Neuronal stem cell (in vitro differentiated cells): ENCODE measurements at regions not wholly inside any gene's neighbourhood (a gene's known extent, or its start where the extent isn't known, plus 50 kb on each side); places are given as distances from the start of the nearest gene placed in this dataset.
"Not testable (repeated sequence)": the region's sequence is repeated elsewhere in the genome, so short reads cannot be mapped to it uniquely, and the experiment has no call there.

Experiments
- DNase-seq: peaks from one replicate; pipeline ENCODE4 v3.0.0-alpha.2; 2013; ENCODE audit warnings: low spot score
- H2AFZ ChIP-seq: one replicate; pipeline ENCODE4 v1.6.1; 2013; ENCODE audit warnings: mild to moderate bottlenecking, low read length, inconsistent platforms
- H2AK5ac ChIP-seq: 2 replicates; pipeline ENCODE4 v1.6.1; 2013; ENCODE audit warnings: low read depth, mild to moderate bottlenecking, inconsistent platforms, low read length, moderate library complexity, mixed read lengths
- H2BK120ac ChIP-seq: 2 replicates; pipeline ENCODE4 v1.6.1; 2013; ENCODE audit warnings: low read depth, mild to moderate bottlenecking, inconsistent platforms, low read length, moderate library complexity, mixed read lengths
- H2BK12ac ChIP-seq: one replicate; pipeline ENCODE4 v1.6.1; 2013; ENCODE audit warnings: low read length, inconsistent platforms
- H2BK15ac ChIP-seq: 2 replicates; pipeline ENCODE4 v1.6.1; 2013; ENCODE audit warnings: mild to moderate bottlenecking, low read length, inconsistent platforms, mixed read lengths
- H2BK5ac ChIP-seq: one replicate; pipeline ENCODE4 v1.6.1; 2013; ENCODE audit warnings: inconsistent platforms, mild to moderate bottlenecking, low read length, moderate library complexity
- H3K14ac ChIP-seq: one replicate; pipeline ENCODE4 v1.6.1; 2013; ENCODE audit warnings: low read length, inconsistent platforms
- H3K18ac ChIP-seq: 2 replicates; pipeline ENCODE4 v1.6.1; 2013; ENCODE audit warnings: low read length, inconsistent platforms
- H3K23ac ChIP-seq: 2 replicates; pipeline ENCODE4 v1.6.1; 2013; ENCODE audit warnings: low read depth, mild to moderate bottlenecking, mixed read lengths, low read length, inconsistent platforms; ENCODE audit not compliant: poor library complexity
- H3K27ac ChIP-seq: replicated peaks from 3 replicates; pipeline ENCODE4 v1.5.1; 2013; ENCODE audit warnings: low read length, inconsistent platforms
- H3K27me3 ChIP-seq, 3 experiments: 2 replicates each; pipeline ENCODE4 v1.6.1; 2013; ENCODE audit warnings: low read length in 3 of 3, mild to moderate bottlenecking in 2 of 3, inconsistent platforms in 1 of 3, low read depth in 1 of 3, mixed read lengths in 1 of 3, moderate library complexity in 1 of 3; ENCODE audit not compliant: control insufficient read depth in 3 of 3, insufficient read depth in 3 of 3
- H3K36me3 ChIP-seq, 2 donors: replicated peaks in 1 of 2; 2 replicates each; pipeline ENCODE4 v1.6.1; 2013; ENCODE audit warnings: low read length in 2 of 2; ENCODE audit not compliant: control insufficient read depth in 2 of 2, insufficient read depth in 2 of 2
- H3K4ac ChIP-seq: 2 replicates; pipeline ENCODE4 v1.6.1; 2013; ENCODE audit warnings: inconsistent platforms, mild to moderate bottlenecking, low read length, moderate library complexity
- H3K4me1 ChIP-seq, 2 donors: 1 replicate in 1 of 2; 2 replicates in 1 of 2; pipeline ENCODE4 v1.6.1; 2013; ENCODE audit warnings: low read length in 2 of 2, low read depth in 1 of 2; ENCODE audit not compliant: control insufficient read depth in 2 of 2, insufficient read depth in 1 of 2
- H3K4me2 ChIP-seq: one replicate; pipeline ENCODE4 v1.6.1; 2013; ENCODE audit warnings: mild to moderate bottlenecking, low read length, inconsistent platforms; ENCODE audit not compliant: insufficient read depth, poor library complexity, severe bottlenecking
- H3K4me3 ChIP-seq, 2 donors: 2 replicates each; pipeline ENCODE4 v1.5.1; 2013; ENCODE audit warnings: low read length in 2 of 2, mild to moderate bottlenecking in 2 of 2, inconsistent platforms in 1 of 2, moderate library complexity in 1 of 2
- H3K79me1 ChIP-seq: one replicate; pipeline ENCODE4 v1.6.1; 2013; ENCODE audit warnings: low read depth, mild to moderate bottlenecking, inconsistent platforms, low read length, moderate library complexity
- H3K9ac ChIP-seq: one replicate; pipeline ENCODE4 v1.6.1; 2013; ENCODE audit warnings: mild to moderate bottlenecking, low read depth, low read length, inconsistent platforms; ENCODE audit not compliant: poor library complexity
- H3K9me3 ChIP-seq, 2 donors: replicated peaks in 1 of 2; 2 replicates each; pipeline versions ENCODE3 to v1.6.1; 2013; ENCODE audit warnings: low read length in 2 of 2, mild to moderate bottlenecking in 2 of 2, inconsistent platforms in 1 of 2, low read depth in 1 of 2, mixed read lengths in 1 of 2, moderate library complexity in 1 of 2; ENCODE audit not compliant: control insufficient read depth in 2 of 2, insufficient read depth in 1 of 2
- H4K8ac ChIP-seq: one replicate; pipeline ENCODE4 v1.6.1; 2013; ENCODE audit warnings: low read depth, mild to moderate bottlenecking, inconsistent platforms, low read length, moderate library complexity
- H4K91ac ChIP-seq: one replicate; pipeline ENCODE4 v1.6.1; 2013; ENCODE audit warnings: low read length, low read depth, mild to moderate bottlenecking, inconsistent platforms; ENCODE audit not compliant: poor library complexity
- WGBS, 2 donors: extraction: QIAGEN DNeasy Blood & Tissue Kit; methylation state at CpG; one replicate each; pipeline ENCODE4 v1.1.7; 2013; ENCODE audit warnings: missing lambda C conversion rate in 2 of 2, mixed read lengths in 1 of 2; ENCODE audit not compliant: insufficient read length in 2 of 2, insufficient replicate concordance in 1 of 2; ENCODE audit errors: extremely low coverage in 2 of 2; 5-methylcytosine and 5-hydroxymethylcytosine counted together

- Histone ChIP-seq H4K8ac (no peak overlapping the region), H3K14ac (no peak overlapping the region), H2BK12ac (no peak overlapping the region), H2AK5ac (no peak overlapping the region), H3K23ac (no peak overlapping the region), H3K18ac (no peak overlapping the region), H3K36me3 (no peaks in the 10 kb centered on the region), H3K79me1 (no peaks in the 10 kb centered on the region), H2AFZ (no peak overlapping the region), H3K4me2 (no peak overlapping the region), H4K91ac (no peak overlapping the region), H3K4me1 (no peaks in the 10 kb centered on the region), H3K4ac (no peak overlapping the region), H2BK120ac (no peak overlapping the region), H3K9ac (no peak overlapping the region), H2BK5ac (no peak overlapping the region), H3K27me3 (no peaks in the 10 kb centered on the region), H3K9me3 (no peaks in the 10 kb centered on the region), H3K4me3 (no peak overlapping the region), H3K27ac (no peak overlapping the region), H2BK15ac (no peak overlapping the region)
- WGBS, 2 donors = no CpG with 5 or more reads among the region's 6 CpGs
- DNase-seq = no peak
Observed at GRCh38 chr16:25370541-25370940, 112.9 kb upstream of the ZKSCAN2 start.

GRCh38 chr16:25367773-25368524, 110.3 kb upstream of the ZKSCAN2 start:
- no peaks in the 10 kb centered on the region for H3K27me3 ChIP-seq
- H3K14ac ChIP-seq = no peak overlapping the region
- no peak overlapping the region for H2AFZ ChIP-seq
- H3K4ac ChIP-seq = no peak overlapping the region
- H2BK5ac ChIP-seq = no peak overlapping the region
- H3K4me1 ChIP-seq = no peaks in the 10 kb centered on the region
- no peak overlapping the region for H4K91ac ChIP-seq
- no peak overlapping the region for H3K18ac ChIP-seq
- no peak for DNase-seq
- no peak overlapping the region for H4K8ac ChIP-seq
- H3K23ac ChIP-seq = no peak overlapping the region
- H3K4me3 ChIP-seq = no peak overlapping the region
- no CpG with 5 or more reads among the region's 8 CpGs for WGBS, 2 donors
- H2BK12ac ChIP-seq = no peak overlapping the region
- no peak overlapping the region for H2AK5ac ChIP-seq
- H3K27ac ChIP-seq = no peak overlapping the region
- no peak overlapping the region for H3K4me2 ChIP-seq
- H2BK120ac ChIP-seq = no peak overlapping the region
- no peaks in the 10 kb centered on the region for H3K9me3 ChIP-seq
- H3K36me3 ChIP-seq = no peaks in the 10 kb centered on the region
- no peak overlapping the region for H3K9ac ChIP-seq
- no peaks in the 10 kb centered on the region for H3K79me1 ChIP-seq
- no peak overlapping the region for H2BK15ac ChIP-seq

GRCh38 chr16:25366078-25366477, 108.4 kb upstream of the ZKSCAN2 start:
- no peak overlapping the region for H3K9ac ChIP-seq
- no peak overlapping the region for H4K8ac ChIP-seq
- H3K4ac ChIP-seq = no peak overlapping the region
- H3K14ac ChIP-seq = no peak overlapping the region
- no peaks in the 10 kb centered on the region for H3K4me1 ChIP-seq
- H3K9me3 ChIP-seq = no peaks in the 10 kb centered on the region
- H2BK12ac ChIP-seq = no peak overlapping the region
- H3K23ac ChIP-seq = no peak overlapping the region
- no peak overlapping the region for H3K18ac ChIP-seq
- no peak overlapping the region for H2BK15ac ChIP-seq
- H2AK5ac ChIP-seq = no peak overlapping the region
- H3K4me3 ChIP-seq = no peak overlapping the region
- H3K4me2 ChIP-seq = no peak overlapping the region
- H4K91ac ChIP-seq = no peak overlapping the region
- H3K27ac ChIP-seq = no peak overlapping the region
- no peaks in the 10 kb centered on the region for H3K36me3 ChIP-seq
- no peaks in the 10 kb centered on the region for H3K27me3 ChIP-seq
- no peak for DNase-seq
- no peak overlapping the region for H2BK120ac ChIP-seq
- WGBS, 2 donors = no CpG with 5 or more reads among the region's 2 CpGs
- H2BK5ac ChIP-seq = no peak overlapping the region
- H2AFZ ChIP-seq = no peak overlapping the region
- H3K79me1 ChIP-seq = no peaks in the 10 kb centered on the region

- not testable (repeated sequence) for H3K4me3 ChIP-seq, H3K27me3 ChIP-seq, H3K4me1 ChIP-seq, H2AK5ac ChIP-seq, H3K4me2 ChIP-seq, H3K36me3 ChIP-seq, H2AFZ ChIP-seq, H2BK15ac ChIP-seq, H3K14ac ChIP-seq, H3K23ac ChIP-seq, H4K8ac ChIP-seq, H3K27ac ChIP-seq, H2BK5ac ChIP-seq, H3K9ac ChIP-seq, H4K91ac ChIP-seq, H3K4ac ChIP-seq, DNase-seq, H2BK120ac ChIP-seq, H3K9me3 ChIP-seq, H3K79me1 ChIP-seq, H2BK12ac ChIP-seq, H3K18ac ChIP-seq
- WGBS, 2 donors = no CpG with 5 or more reads among the region's 8 CpGs
Observed at GRCh38 chr16:25359516-25359915, 101.9 kb upstream of the ZKSCAN2 start.
